Stimulated activated CD8-positive, alpha-beta memory T cell treated with anti-CD3 and anti-CD28 coated beads, Interleukin-4, amount 100 ng/mL, for 48 hours (primary cell): ENCODE measurements at regions not wholly inside any gene's neighbourhood (a gene's known extent, or its start where the extent isn't known, plus 50 kb on each side); places are given as distances from the start of the nearest gene placed in this dataset.

Experiments used
- DNase-seq: peaks from one replicate; pipeline ENCODE4 v3.0.0-alpha.2; 2020

GRCh38 chr2:204278454-204278853, 266.8 kb upstream of the PARD3B start:
- no peak for DNase-seq

- no peak for DNase-seq
These were observed 265.5 kb upstream of the PARD3B start for GRCh38 chr2:204279819-204280218.

GRCh38 chr2:204280262-204280668, 265.0 kb upstream of the PARD3B start:
- DNase-seq: no peak

DNA sequence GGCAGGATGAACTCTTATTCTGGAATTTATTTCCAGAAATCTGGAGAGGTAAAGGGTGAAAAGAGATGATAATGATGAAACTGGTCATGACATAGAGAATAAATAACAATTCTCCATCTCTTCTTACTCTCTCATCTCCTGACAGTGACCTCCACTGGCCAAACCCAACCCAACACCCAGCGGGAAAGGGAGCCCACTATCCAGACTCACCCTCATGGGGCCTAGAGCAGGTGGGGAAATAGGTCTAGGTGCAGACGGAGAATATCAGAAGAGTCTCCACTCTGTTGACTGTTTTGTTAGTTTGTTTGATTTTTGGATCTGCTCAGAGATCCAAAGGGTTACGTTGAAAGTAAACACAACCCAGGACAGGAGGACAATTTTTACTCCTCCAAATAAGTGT, 263.2 kb upstream of the PARD3B start:
- no peak for DNase-seq

- no peak for DNase-seq
These were observed 262.8 kb upstream of the PARD3B start for GRCh38 chr2:204282525-204282924.

DNA sequence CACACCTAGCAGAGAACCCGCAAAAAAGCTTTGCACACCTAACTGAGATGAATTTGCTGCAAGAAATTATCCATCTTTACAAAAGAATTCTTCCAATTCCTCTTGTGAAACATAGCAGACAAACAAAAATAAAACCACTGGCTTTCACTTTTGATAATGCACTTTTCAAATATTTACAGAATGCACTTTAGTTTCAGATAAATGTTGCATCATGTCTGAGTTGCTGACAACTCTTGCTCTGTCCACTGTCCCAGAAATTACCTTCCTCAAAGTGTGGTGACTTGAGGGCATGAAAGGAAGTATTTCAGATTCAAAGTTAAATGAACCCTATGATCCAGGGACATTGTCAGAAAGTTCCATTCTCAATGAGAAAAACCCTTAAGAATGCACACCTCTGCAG, 256.2 kb upstream of the PARD3B start:
- DNase-seq: no peak

- DNase-seq: no peak
These were observed 252.8 kb upstream of the PARD3B start for GRCh38 chr2:204292439-204292838.

GRCh38 chr2:204293884-204294747, 251.2 kb upstream of the PARD3B start:
- no peak for DNase-seq

DNA sequence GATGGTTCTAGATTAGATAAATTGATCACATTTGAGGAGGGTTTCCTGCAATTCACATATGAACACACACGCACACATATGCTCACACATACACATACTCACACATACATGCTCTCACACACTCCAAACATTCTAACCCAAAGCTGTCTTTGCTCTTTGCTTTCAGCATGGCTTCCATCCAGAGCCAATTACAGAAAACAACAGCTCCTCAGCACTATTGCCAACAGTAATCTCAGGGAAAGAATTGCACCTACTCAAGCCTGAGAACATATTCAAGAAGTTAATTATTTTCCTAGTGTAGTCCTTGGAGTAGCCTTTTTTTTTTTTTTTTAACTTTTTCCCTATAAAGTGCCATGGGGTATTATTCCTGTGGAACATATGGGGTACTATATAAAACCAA, 246.9 kb upstream of the PARD3B start:
- no peak for DNase-seq

DNA sequence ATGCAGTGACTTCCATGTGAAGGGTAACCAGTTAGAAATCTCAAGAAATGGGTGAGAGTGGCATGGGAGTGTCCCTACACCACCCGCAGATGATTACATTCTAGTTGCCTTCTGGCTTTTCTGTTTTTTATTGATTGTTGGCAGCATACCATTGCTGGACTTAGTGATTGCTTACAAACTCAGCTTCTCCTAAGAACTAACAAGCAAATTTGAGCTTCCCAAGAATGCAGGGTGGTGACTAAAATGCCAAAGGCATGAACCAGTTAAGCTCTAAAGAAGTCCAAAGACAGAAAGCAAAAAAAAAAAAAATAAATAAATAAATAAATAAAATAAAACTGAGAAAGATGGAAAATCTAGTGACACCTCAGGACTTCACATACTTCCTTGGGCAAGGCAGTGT, 245.5 kb upstream of the PARD3B start:
- no peak for DNase-seq

- DNase-seq: no peak
These were observed 238.6 kb upstream of the PARD3B start for GRCh38 chr2:204306667-204307066.

DNA sequence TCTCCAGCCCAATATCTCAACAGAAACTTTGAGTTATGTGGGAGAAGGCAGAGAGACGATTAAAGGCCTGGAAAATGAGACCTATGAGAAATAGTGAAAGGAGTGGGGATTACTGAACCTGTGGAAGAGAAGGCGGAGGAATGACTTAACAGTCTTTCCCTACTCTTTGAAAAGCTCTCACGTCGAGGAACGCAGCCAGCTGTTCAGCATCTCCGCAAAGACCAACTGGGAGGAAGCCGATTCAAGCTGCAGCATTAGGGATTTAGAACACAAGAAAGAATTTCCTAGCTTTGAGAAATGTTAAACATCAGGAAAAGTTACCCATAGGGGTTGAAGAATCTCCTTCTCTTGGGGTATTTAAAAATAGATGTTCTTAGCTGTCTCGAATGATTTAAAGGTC, 233.2 kb upstream of the PARD3B start:
- DNase-seq: no peak

- DNase-seq: no peak
These were observed 232.0 kb upstream of the PARD3B start for GRCh38 chr2:204313256-204313655.

- DNase-seq: no peak
These were observed 230.0 kb upstream of the PARD3B start for GRCh38 chr2:204315236-204315662.

DNA sequence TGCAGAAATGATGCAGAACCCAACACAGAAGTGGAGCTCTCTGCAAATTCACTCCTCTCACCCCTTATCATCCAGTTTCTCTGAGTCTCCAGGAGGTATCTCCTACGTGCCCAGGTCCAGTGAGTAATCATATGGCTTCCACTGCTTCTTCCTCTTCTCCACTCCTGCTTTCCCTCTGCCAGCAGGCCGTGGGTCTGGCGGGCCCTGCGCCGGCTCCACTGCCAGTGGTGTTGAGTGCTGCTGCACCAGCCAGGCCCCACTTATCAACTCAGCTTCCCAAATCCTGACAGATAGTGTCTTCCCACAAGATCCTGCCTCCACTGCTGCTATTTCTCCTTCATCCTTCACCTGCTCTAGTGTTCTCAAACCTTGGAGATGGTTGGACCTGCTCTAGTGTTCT, 227.6 kb upstream of the PARD3B start:
- no peak for DNase-seq

DNA sequence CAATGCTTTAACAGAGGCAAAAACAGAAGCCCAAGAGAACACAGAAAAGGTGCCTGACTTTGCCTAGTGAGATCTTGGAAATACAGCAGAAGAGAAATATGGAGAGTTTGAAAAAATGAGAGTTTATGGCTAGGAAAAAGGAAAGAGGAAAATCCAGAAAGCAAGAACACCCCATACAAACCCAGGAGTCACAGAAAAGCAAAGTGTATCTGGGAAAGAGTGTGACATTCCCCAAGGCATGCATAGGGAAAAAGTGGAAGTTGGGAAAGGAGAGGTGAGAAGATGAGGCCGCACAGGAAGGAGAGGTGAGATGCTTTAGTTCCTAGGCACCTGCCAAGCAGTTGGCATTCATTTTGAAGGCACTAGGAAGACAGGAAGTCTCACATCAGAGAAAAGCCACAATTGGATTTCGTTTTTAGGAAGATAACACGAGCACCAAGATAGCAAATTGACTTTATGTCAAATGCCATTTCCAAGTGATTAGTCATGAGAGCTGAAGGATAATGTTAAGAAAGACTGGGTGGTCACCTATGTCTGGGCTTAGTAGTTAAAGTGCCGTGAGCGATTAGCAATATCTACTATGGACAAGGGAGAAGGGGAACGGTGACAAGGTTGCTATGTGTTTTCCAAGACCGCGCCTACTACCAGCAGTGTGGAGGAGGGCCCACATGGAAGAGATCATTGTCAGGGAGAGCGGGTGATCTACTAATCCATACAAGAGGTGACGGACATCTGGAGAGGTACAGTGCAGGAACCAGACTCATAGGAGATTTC, 224.1 kb upstream of the PARD3B start:
- DNase-seq: no peak

- no peak for DNase-seq
These were observed 223.1 kb upstream of the PARD3B start for GRCh38 chr2:204321910-204322751.

GRCh38 chr2:204325468-204325867, 219.8 kb upstream of the PARD3B start:
- peak; percentile 55 for DNase-seq

DNA sequence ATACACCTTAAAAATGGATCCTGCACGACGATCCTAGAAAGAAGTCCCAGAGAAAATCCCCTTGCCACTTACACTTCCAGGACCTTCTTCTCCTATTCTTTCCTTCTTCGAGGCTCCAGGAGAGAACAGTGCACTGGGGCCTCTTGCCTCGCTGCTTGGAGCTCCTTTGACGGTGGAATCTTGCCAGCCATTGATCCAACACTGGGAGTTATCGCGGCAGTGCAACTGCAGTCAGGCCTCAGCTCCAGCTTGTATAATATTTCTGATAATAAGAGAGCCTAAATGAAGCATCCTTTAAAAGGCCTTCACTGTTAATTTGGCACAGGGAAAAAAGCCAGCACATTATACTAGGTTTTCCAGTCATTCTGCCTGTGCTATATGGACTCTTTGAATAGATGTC, 216.9 kb upstream of the PARD3B start:
- no peak for DNase-seq

- DNase-seq: no peak
These were observed 216.3 kb upstream of the PARD3B start for GRCh38 chr2:204329016-204329415.

DNA sequence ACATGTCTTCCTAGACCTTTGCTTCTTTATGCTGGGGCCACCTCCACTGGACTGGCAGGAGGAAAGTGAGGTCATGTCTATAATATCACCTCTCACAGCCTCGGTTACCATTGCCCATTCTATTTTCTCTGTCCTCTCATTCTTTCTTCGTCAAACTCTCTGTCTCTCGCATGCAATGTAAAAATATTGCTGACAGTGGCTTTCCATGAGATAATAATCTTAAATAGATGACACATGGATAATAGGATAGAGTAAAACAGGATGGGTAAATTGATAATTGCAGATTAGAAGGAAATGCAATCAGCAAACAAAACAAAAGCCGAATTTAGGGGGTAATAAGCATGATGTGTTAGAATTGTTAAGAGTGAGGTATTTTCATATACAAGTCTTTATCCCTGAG, 215.7 kb upstream of the PARD3B start:
- DNase-seq: no peak

GRCh38 chr2:204331180-204331579, 214.1 kb upstream of the PARD3B start:
- no peak for DNase-seq

DNA sequence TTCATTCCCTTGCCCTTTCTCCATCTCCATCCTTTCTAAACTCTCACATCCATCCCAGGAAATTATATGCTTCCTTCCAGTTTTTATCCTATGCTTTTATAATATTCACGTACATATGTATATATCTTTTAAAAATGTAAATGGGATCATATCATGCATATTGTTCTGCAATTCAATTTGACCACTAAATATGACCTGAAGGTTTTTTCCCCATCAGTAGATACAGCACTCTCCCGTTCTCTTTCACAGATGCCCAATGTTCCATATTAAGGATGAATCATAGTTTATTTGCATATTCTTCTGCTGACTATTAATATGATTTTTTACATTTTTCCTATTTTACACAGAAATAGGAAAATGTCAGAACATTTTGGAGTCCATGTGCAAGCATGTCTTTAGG, 213.3 kb upstream of the PARD3B start:
- no peak for DNase-seq
